Fibroblast of the aortic adventitia (primary cell): ENCODE measurements at regions not wholly inside any gene's neighbourhood (a gene's known extent, or its start where the extent isn't known, plus 50 kb on each side); places are given as distances from the start of the nearest gene placed in this dataset.
A peak's percentile ranks its signal among the peaks of the same experiment; 100 is the strongest.

Experiments
- DNase-seq: peaks from one replicate; pipeline ENCODE4 v3.0.0-alpha.2; 2010; ENCODE audit warnings: low read depth
- H3K4me3 ChIP-seq: 2 replicates; pipeline ENCODE4 v1.5.1; 2011; ENCODE audit warnings: low read depth, mild to moderate bottlenecking, control low read depth, low read length, moderate library complexity
- CTCF ChIP-seq: IDR thresholded peaks from 2 replicates; pipeline ENCODE4 v1.5.1; 2011; ENCODE audit warnings: mild to moderate bottlenecking, low read length, control low read depth, inconsistent platforms; ENCODE audit not compliant: insufficient read depth

GRCh38 chr9:90309809-90310520 is 332.7 kb downstream of the DIRAS2 start:
- TF ChIP-seq CTCF: no peak
- H3K4me3 ChIP-seq: no peak overlapping the region
- no peak for DNase-seq

- DNase-seq: no peak
- TF ChIP-seq CTCF: no peak
- no peak overlapping the region for H3K4me3 ChIP-seq
These were observed 332.1 kb downstream of the DIRAS2 start for GRCh38 chr9:90310521-90310876.

GRCh38 chr9:90311811-90312210 is 330.8 kb downstream of the DIRAS2 start:
- H3K4me3 ChIP-seq: no peak overlapping the region
- DNase-seq: no peak
- no peak for TF ChIP-seq CTCF

GRCh38 chr9:90322296-90322695 is 320.3 kb downstream of the DIRAS2 start:
- TF ChIP-seq CTCF: no peak
- H3K4me3 ChIP-seq: no peak overlapping the region
- DNase-seq: peak; percentile 69

- no peak for TF ChIP-seq CTCF
- H3K4me3 ChIP-seq: no peak overlapping the region
- DNase-seq: peak; percentile 71
These were observed 316.5 kb downstream of the DIRAS2 start for GRCh38 chr9:90325913-90326653.

- TF ChIP-seq CTCF: no peak
- no peak for DNase-seq
- no peak overlapping the region for H3K4me3 ChIP-seq
These were observed 312.4 kb downstream of the DIRAS2 start for GRCh38 chr9:90330231-90330630.
